GM18951 (cell line): ENCODE measurements at regions not wholly inside any gene's neighbourhood (a gene's known extent, or its start where the extent isn't known, plus 50 kb on each side); places are given as distances from the start of the nearest gene placed in this dataset.

ENCODE experiments used
- POLR2A ChIP-seq: IDR thresholded peaks from 4 replicates; pipeline ENCODE4 v1.6.1; 2011; ENCODE audit warnings: mild to moderate bottlenecking; ENCODE audit not compliant: insufficient read length, insufficient read depth; ENCODE audit errors: extremely low read depth
- in situ Hi-C: fragments of 300-500 bp; cut with MboI; formaldehyde crosslinking; loops from one replicate; pipeline ENCODE4 v1.12.0; 2022; ENCODE audit warnings: low sequenced_read_pairs, mixed read lengths, inconsistent platforms; ENCODE audit not compliant: unreplicated experiment

- in situ Hi-C loops, result no loop called here
- TF ChIP-seq POLR2A, result no peak
Observed at GRCh38 chr14:66395300-66395699, 90.9 kb upstream of the CCDC196 start.

GRCh38 chr14:66396164-66396563 lies 90.0 kb upstream of the CCDC196 start:
- in situ Hi-C loops, result no loop called here
- TF ChIP-seq POLR2A, result no peak

DNA sequence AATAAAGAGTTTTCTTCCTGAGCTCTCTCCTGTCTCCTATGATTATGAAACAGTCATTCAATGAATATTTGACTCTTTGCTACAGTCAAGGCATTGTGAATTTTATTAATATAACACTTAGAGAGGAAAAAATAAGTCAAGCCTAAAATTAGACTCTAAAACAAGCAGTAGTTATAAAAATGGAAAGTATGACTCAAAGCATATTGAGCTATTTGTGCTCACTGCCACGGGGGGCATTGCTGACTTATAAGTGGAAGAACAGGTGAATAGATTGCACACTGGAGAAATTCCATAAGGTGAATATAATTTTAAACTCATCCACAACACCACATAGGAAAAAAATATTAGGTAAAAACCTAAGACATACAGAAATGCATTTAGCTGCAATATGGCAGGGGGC lies 87.7 kb upstream of the CCDC196 start:
- no peak for TF ChIP-seq POLR2A
- in situ Hi-C loops, result no loop called here

DNA sequence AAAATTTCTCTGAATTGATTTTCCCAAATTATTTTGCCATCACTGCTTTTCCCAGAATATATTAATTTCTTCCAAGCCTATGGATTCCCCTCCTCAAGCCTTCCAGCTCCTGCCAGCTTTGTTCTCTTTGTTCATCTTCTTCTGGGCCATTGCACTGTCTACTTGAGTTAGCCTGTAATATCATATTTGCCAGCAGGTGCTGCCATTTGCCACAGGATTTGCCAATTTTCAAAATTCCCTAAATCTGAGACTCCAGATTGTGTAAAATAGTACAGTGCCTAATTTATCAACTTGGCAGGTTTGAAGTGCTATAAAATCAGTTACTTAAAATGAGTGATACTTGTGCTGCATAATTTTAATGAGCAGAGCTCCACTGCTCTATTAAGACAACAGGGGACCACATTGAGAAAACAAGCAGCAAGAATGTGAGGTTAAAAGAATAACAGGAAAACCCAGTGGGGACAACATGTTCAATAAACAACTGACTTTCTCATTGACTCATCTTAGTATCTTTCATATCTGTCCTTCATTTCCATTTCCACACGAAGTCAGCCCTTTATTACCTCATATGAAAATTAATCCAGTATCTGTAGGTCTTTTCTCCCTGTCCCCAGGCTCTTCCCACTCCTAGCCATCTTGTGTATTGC lies 84.6 kb upstream of the CCDC196 start:
- in situ Hi-C loops, result no loop called here
- no peak for TF ChIP-seq POLR2A

DNA sequence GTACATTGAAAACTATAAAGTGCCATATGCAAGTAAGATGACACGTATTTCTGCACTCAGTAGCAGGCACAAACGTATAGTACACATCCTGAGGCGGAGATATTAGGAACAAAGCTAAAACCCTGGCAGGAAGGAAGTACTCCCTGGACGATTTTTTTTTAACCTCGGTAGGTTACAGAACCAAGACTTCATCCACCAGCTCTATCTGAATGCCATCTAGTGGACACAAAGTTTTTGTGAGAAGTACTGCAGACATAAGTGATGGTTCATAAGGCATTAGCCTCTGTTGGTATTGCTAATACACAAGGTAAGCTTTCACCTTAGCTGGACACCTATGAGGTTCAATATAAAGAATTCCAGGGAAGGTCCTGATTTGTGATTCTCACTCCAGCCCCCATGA lies 83.0 kb upstream of the CCDC196 start:
- TF ChIP-seq POLR2A, result no peak
- in situ Hi-C loops, result no loop called here

DNA sequence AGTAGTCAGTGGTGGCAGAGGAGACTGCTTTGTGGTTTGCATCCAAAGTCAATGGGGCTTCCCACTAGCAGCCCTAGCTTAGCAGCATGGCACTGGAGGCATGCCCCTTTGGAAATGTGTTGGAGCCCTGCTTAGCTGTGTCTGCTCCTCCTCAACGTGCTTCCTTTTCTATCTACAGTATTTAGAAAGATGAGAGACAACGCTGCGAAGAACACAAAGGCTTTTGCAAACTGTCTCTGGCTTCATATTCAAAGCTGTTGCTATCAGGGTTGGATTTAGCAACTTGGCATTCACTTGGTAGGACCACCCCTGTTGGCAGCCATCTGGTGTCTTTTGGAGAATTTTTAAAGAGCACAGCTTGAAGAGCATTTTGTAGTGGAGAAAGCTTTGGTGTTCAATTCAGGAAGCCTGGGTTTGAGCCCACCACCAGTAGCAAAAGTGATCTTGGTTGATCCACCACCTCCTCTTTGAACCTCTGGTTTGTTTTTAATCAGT lies 82.1 kb upstream of the CCDC196 start:
- no peak for TF ChIP-seq POLR2A
- in situ Hi-C loops, result no loop called here

DNA sequence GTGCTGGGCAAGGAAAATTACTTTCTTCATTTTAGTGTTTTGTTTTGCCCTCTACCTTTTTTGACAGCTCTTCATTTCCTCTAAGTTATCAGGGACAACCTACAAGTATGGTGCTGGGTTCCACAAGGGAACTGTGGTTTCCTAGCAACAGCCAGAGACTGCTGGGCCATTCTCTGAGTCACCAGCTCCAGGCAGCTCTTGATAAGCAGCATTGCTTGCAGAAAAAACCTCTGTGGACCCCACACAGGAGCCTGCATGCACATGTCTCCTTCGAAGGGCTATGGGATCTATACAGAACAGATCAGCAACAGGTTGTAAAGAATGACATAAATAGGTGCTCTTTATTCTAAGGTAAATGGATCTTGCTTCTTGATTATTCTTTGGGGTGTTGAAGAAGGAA lies 81.0 kb upstream of the CCDC196 start:
- no peak for TF ChIP-seq POLR2A
- in situ Hi-C loops, result no loop called here

- no peak for TF ChIP-seq POLR2A
- in situ Hi-C loops, result no loop called here
Observed at GRCh38 chr14:66413901-66414300, 72.3 kb upstream of the CCDC196 start.

DNA sequence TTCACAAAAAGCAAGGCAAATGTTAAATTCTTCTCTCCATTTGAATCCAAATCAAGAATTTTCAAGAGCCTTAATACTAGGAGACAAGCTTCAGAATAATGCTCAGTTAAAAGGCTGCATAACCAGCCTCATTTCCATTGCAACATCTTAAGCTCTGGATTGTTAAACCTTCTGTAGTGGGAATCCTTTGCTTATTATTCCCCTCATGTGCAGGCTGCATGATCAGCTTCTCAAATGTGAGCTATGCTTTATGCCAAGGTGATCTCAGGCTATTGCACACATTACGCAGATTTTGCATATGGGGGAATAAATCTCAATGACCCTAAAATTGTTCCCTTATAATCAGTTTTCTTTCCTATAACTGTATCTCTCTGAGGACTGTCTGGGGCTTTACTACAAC lies 71.7 kb upstream of the CCDC196 start:
- TF ChIP-seq POLR2A, result no peak
- in situ Hi-C loops, result no loop called here

- no peak for TF ChIP-seq POLR2A
- in situ Hi-C loops, result no loop called here
Observed at GRCh38 chr14:66420251-66421006, 65.7 kb upstream of the CCDC196 start.

DNA sequence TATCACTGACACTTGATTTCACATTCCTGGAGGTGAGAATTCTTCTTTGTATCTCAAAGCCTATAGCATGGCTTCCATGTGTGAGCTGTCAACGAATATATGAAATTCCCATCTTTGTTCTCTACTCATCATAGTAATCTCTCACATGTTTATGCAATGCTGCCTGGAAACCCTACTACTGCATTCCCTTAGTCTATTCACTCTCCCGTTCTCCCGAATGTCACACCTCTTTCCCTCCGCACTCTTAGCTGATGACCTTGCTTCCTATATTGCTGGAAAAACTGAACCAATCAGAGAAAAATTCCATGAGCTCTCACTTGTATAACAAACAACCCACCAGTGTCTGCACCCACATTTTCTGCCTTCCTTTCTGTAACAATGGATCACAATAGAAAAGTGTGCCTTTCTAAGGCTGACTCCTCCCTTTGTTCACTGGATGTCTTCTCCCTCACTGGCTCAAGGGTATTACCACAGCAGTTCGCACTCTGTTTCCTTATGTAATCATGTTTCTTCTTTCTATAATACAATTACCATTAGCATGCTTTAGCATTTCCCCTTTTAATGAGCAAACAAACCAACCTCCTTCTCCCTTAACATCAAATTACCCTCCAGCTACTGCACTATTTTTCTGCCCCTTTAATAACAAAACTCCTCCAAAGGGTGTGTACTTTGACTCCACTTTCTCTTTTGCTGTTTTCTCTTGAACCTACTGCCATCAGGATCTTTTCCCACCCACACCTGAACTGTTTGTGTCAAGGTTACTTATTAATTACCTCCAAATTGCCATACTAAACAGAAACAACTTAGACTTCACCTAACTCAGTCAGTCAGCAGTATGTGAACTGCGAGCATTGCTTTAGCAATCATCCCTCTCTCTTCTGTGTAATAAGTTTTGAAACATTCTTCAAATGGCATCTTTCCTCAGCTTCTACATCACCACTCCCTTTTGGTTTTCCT lies 63.9 kb upstream of the CCDC196 start:
- TF ChIP-seq POLR2A, result no peak
- in situ Hi-C loops, result no loop called here

DNA sequence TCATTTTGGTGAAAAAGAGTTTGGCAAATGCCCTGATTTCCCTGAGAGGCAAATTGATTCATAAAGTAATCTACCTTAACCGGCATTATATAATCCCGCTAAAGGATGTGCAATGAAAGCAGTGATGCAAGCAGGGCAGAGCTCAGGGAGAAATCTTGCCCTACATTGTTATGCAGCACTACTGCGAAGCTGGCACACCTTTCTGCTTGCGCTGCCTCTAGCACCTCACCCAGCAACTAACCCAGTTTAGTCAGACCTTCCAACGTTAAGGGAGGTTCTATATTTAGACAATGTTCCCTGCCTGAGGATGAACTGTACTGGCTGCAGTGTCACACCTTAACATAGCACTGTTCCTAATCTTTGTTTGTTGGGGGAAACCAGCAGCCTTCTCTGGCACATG lies 60.8 kb upstream of the CCDC196 start:
- TF ChIP-seq POLR2A, result no peak
- in situ Hi-C loops, result no loop called here

DNA sequence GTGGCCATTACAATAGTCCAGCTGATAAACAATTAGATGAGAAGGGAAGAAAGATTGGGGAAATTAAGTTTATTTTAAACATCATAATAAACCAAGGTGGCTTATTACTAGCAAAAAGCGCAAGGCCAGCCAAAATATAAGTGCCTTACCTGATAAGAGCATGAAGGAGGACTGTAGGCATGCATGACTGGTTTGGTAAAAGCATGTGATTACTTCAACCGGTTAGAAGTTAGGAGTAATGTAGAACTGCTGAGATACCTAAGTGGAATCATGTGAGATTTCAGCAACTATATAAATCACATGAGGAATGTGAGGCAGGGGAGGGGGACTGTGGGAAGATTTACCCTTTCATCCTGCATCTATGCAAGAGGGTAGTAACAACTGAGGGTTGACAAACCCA lies 59.7 kb upstream of the CCDC196 start:
- no peak for TF ChIP-seq POLR2A

GRCh38 chr14:66432334-66432733 lies 53.8 kb upstream of the CCDC196 start:
- no peak for TF ChIP-seq POLR2A
- in situ Hi-C loops, result no loop called here

More for the DNA sequence above, 59.7 kb upstream of the CCDC196 start:
- in situ Hi-C loops, result no loop called here

DNA sequence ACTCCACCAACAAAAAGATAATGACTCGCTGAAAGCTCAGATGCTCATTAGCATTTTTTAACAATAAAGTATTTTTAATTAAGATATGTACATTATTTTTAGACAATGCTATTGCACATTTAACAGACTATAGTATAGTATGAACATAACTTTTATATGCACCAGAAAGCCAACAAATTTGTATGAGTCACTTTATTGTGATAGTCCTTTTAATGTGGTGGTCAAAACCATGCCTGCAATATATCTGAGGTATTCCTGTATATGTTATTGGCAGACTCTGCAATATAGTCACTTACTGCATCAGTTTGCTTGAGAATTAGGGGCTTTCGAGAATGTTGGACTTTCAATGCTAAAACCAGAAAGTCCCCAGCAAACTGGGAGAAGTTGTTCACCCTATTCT lies 51.7 kb upstream of the CCDC196 start:
- in situ Hi-C loops, result no loop called here
- no peak for TF ChIP-seq POLR2A
